ENCODE measurements at regions not wholly inside any gene's neighbourhood (a gene's known extent, or its start where the extent isn't known, plus 50 kb on each side); places are given as distances from the start of the nearest gene placed in this dataset.

DNA sequence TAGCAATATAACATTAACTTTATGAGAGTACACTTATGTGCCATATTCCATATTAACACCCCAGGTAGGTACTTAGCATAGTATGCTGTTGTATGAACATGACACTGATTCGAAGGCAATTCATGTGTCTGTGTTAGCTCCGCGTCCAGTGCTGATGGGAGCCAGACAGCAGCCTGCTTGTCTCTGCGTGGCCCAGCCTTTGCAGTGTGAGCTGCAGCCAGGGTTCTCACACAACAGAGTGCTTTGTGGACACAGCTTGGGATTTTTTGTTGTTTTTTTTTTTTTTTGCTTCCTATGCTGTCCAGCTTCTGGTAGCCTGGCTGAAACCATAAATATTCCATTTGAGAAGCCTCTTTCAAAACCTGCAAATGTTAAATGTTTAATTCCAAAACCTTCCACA lies 350.9 kb downstream of the SMOC2 start:
- 52% methylated on average over 4 of the region's 4 CpGs for WGBS (ENCODE audit: low lambda C conversion rate)

DNA sequence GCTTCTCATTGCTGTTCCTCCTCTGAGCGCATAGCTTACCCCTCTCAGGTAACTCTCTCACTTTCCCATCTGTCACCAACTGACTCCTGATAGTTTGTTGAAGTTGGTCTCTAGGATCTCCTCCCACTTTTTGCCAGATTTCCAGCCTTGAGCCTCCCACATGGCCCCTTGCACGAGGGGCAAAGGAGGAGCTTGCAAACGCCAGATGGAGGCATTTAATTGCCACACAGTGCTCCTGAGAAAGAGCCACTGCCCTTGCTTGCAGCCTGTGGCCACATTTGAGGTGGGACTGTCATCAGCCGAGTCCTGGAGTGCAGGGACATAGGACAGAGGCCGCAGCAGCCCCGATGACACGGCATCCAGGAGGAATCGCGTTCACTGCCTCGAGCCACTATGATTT lies 348.7 kb downstream of the SMOC2 start:
- no peaks in the 10 kb centered on the region for H3K9me3 ChIP-seq
- no peak overlapping the region for H3K4me2 ChIP-seq
- no peaks in the 10 kb centered on the region for H3K36me3 ChIP-seq (replicated peaks in 1 of 2; ENCODE audit: control insufficient read depth in 1 of 2, insufficient read depth in 2 of 2, low read length in 1 of 2)
- ChIA-PET POLR2A (no interaction called here), CTCF (interaction anchor here (0.9 kb wide), 1 partner anchor 12 kb away, joined by 3 read pairs; no protein-coding TSS in a partner anchor)
- H4K20me1 ChIP-seq (ENCODE audit: insufficient read depth): no peaks in the 10 kb centered on the region
- no peak overlapping the region for H3K9ac ChIP-seq
- H3K9me2 ChIP-seq: no peaks in the 10 kb centered on the region
- peak; percentile 40 for DNase-seq
- peaks cover 0 to 17% of the 10 kb centered on the region in 2 experiments; a peak in 1 of 4 replicates for H3K4me1 ChIP-seq (ENCODE audit: control insufficient read depth in 1 of 2, insufficient read depth in 2 of 2, low read depth in 1 of 2, low read length in 1 of 2)
- no peak overlapping the region for H3K4me3 ChIP-seq (ENCODE audit: low read depth in 2 of 2, low read length in 1 of 2)
- H3K27me3 ChIP-seq (ENCODE audit: insufficient read depth): no peaks in the 10 kb centered on the region
- 16% methylated on average over 9 of the region's 10 CpGs for WGBS (ENCODE audit: low lambda C conversion rate)
- TF ChIP-seq GATA2 (CRISPR knock-in tag; IDR thresholded peaks at IDR 0.05) (0 out of 2 replicates have a peak, but pooled peaks have one; percentile 33), NRF1 (IDR thresholded peaks at IDR 0.05; ENCODE audit: low read depth, low read length) (no peak), MXI1 (IDR thresholded peaks at IDR 0.05; ENCODE audit: low read depth, low read length) (peak; percentile 54; the same call in 1 of the 2 replicates), TEAD4 (IDR thresholded peaks at IDR 0.05; ENCODE audit: borderline replicate concordance, insufficient read depth) (no peak)
- TF ChIP-seq, protein P1, sequence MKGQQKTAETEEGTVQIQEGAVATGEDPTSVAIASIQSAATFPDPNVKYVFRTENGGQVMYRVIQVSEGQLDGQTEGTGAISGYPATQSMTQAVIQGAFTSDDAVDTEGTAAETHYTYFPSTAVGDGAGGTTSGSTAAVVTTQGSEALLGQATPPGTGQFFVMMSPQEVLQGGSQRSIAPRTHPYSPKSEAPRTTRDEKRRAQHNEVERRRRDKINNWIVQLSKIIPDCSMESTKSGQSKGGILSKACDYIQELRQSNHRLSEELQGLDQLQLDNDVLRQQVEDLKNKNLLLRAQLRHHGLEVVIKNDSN (IDR thresholded peaks at IDR 0.05; ENCODE audit: borderline replicate concordance, low read depth): no peak
- TF ChIP-seq, protein P2, sequence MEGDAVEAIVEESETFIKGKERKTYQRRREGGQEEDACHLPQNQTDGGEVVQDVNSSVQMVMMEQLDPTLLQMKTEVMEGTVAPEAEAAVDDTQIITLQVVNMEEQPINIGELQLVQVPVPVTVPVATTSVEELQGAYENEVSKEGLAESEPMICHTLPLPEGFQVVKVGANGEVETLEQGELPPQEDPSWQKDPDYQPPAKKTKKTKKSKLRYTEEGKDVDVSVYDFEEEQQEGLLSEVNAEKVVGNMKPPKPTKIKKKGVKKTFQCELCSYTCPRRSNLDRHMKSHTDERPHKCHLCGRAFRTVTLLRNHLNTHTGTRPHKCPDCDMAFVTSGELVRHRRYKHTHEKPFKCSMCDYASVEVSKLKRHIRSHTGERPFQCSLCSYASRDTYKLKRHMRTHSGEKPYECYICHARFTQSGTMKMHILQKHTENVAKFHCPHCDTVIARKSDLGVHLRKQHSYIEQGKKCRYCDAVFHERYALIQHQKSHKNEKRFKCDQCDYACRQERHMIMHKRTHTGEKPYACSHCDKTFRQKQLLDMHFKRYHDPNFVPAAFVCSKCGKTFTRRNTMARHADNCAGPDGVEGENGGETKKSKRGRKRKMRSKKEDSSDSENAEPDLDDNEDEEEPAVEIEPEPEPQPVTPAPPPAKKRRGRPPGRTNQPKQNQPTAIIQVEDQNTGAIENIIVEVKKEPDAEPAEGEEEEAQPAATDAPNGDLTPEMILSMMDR (IDR thresholded peaks at IDR 0.05): no peak
- no peak overlapping the region for H2AFZ ChIP-seq (ENCODE audit: low read depth)
- no peaks in the 10 kb centered on the region for H3F3A ChIP-seq (replicated peaks; ENCODE audit: insufficient read depth)
- H3K79me2 ChIP-seq (ENCODE audit: insufficient read depth): no peaks in the 10 kb centered on the region
- H3K27ac ChIP-seq (ENCODE audit: low read depth in 2 of 2, low read length in 1 of 2): no peak overlapping the region; a peak in 1 of 4 replicates

More for the DNA sequence above, 350.9 kb downstream of the SMOC2 start:
- Histone ChIP-seq H3K27me3 (ENCODE audit: insufficient read depth) (no peaks in the 10 kb centered on the region), H3K9me2 (no peaks in the 10 kb centered on the region), H4K20me1 (ENCODE audit: insufficient read depth) (no peaks in the 10 kb centered on the region), H3F3A (replicated peaks; ENCODE audit: insufficient read depth) (no peaks in the 10 kb centered on the region), H3K4me2 (no peak overlapping the region), H3K79me2 (ENCODE audit: insufficient read depth) (no peaks in the 10 kb centered on the region), H3K27ac (ENCODE audit: low read depth in 2 of 2, low read length in 1 of 2) (no peak overlapping the region), H3K4me3 (ENCODE audit: low read depth in 2 of 2, low read length in 1 of 2) (no peak overlapping the region), H3K9me3 (no peaks in the 10 kb centered on the region), H2AFZ (ENCODE audit: low read depth) (no peak overlapping the region), H3K9ac (no peak overlapping the region), H3K4me1 (ENCODE audit: control insufficient read depth in 1 of 2, insufficient read depth in 2 of 2, low read depth in 1 of 2, low read length in 1 of 2) (peaks cover 0 to 9% of the 10 kb centered on the region in 2 experiments; a peak in 1 of 4 replicates), H3K36me3 (replicated peaks in 1 of 2; ENCODE audit: control insufficient read depth in 1 of 2, insufficient read depth in 2 of 2, low read length in 1 of 2) (no peaks in the 10 kb centered on the region)
- POLR2A ChIA-PET: no interaction called here
- no peak for TF ChIP-seq ELF1 (IDR thresholded peaks at IDR 0.05)
- TF ChIP-seq POLR2AphosphoS5 (IDR thresholded peaks at IDR 0.05; ENCODE audit: low read depth, low read length): no peak
- no peak for TF ChIP-seq RFX5 (IDR thresholded peaks at IDR 0.05; ENCODE audit: low read length)
- no peak for TF ChIP-seq MEF2A (IDR thresholded peaks at IDR 0.05; ENCODE audit: borderline replicate concordance, low read depth)
- no peak for TF ChIP-seq JUND (IDR thresholded peaks at IDR 0.05)
- TF ChIP-seq, protein P3, sequence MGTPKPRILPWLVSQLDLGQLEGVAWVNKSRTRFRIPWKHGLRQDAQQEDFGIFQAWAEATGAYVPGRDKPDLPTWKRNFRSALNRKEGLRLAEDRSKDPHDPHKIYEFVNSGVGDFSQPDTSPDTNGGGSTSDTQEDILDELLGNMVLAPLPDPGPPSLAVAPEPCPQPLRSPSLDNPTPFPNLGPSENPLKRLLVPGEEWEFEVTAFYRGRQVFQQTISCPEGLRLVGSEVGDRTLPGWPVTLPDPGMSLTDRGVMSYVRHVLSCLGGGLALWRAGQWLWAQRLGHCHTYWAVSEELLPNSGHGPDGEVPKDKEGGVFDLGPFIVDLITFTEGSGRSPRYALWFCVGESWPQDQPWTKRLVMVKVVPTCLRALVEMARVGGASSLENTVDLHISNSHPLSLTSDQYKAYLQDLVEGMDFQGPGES (IDR thresholded peaks at IDR 0.05; ENCODE audit: low read depth, low read length): no peak
- TF ChIP-seq CHD2 (IDR thresholded peaks at IDR 0.05; ENCODE audit: low read length, partially characterized antibody): no peak
- no peak for TF ChIP-seq NFIC (IDR thresholded peaks at IDR 0.05; ENCODE audit: borderline replicate concordance)
- no peak for TF ChIP-seq YY1 (IDR thresholded peaks at IDR 0.05; ENCODE audit: low read depth)
- TF ChIP-seq, protein P4, sequence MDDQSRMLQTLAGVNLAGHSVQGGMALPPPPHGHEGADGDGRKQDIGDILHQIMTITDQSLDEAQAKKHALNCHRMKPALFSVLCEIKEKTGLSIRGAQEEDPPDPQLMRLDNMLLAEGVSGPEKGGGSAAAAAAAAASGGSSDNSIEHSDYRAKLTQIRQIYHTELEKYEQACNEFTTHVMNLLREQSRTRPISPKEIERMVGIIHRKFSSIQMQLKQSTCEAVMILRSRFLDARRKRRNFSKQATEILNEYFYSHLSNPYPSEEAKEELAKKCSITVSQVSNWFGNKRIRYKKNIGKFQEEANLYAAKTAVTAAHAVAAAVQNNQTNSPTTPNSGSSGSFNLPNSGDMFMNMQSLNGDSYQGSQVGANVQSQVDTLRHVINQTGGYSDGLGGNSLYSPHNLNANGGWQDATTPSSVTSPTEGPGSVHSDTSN (IDR thresholded peaks at IDR 0.05): no peak
- no peak for TF ChIP-seq EP300 (IDR thresholded peaks at IDR 0.05; ENCODE audit: borderline replicate concordance in 1 of 2, low read depth in 1 of 2, low read length in 1 of 2)
- TF ChIP-seq FOSL2 (IDR thresholded peaks at IDR 0.05; ENCODE audit: borderline replicate concordance, low read depth): no peak
- no peak for TF ChIP-seq SIN3A (IDR thresholded peaks at IDR 0.05; ENCODE audit: borderline replicate concordance, low read depth, low read length)
- CTCF ChIA-PET: interaction anchor here (0.6 kb wide), 1 partner anchor 81 kb away, joined by 3 read pairs; no protein-coding TSS in a partner anchor
- DNase-seq: no peak
